HCT116 (cell line): ENCODE measurements at regions not wholly inside any gene's neighbourhood (a gene's known extent, or its start where the extent isn't known, plus 50 kb on each side); places are given as distances from the start of the nearest gene placed in this dataset.

Source experiments
- CTCF ChIP-seq, 3 experiments: fragments of 200-600 bp in 1 of 3; sonication (generic) in 1 of 3; IDR thresholded peaks in 2 of 3; conservative IDR thresholded peaks in 1 of 3; 2 replicates each; pipeline ENCODE4 v1.5.1; 2012 to 2017; ENCODE audit warnings: low read depth in 2 of 3, low read length in 2 of 3, antibody characterized with exemption in 1 of 3, borderline replicate concordance in 1 of 3, control low read depth in 1 of 3, mild to moderate bottlenecking in 1 of 3, mixed read lengths in 1 of 3, mixed run types in 1 of 3, moderate library complexity in 1 of 3; ENCODE audit not compliant: insufficient read depth in 1 of 3
- EZH2phosphoT487 ChIP-seq: fragments of 200-600 bp; IDR thresholded peaks from 2 replicates; pipeline ENCODE4 v1.6.1; 2018; ENCODE audit warnings: antibody characterized with exemption, borderline replicate concordance
- POLR2A ChIP-seq: IDR thresholded peaks from 2 replicates; pipeline ENCODE4 v1.7.0; 2011; ENCODE audit warnings: borderline replicate concordance; ENCODE audit not compliant: insufficient read depth, insufficient read length; ENCODE audit errors: extremely low read depth
- POLR2AphosphoS5 ChIP-seq: IDR thresholded peaks from 2 replicates; pipeline ENCODE4 v1.6.1; 2011; ENCODE audit warnings: mild to moderate bottlenecking, low read depth, low read length, moderate library complexity
- RAD21 ChIP-seq: IDR thresholded peaks from 2 replicates; pipeline ENCODE4 v1.6.1; 2012; ENCODE audit warnings: low read depth, mild to moderate bottlenecking
- REST ChIP-seq: IDR thresholded peaks from 2 replicates; pipeline ENCODE4 v1.6.1; 2012; ENCODE audit warnings: low read depth
- YY1 ChIP-seq: IDR thresholded peaks from 2 replicates; pipeline ENCODE4 v1.6.1; 2011; ENCODE audit warnings: low read length, low read depth, moderate library complexity, mild to moderate bottlenecking; ENCODE audit not compliant: insufficient replicate concordance; ENCODE audit errors: extremely low read depth
- TF ChIP-seq, protein P1 (sequence below): IDR thresholded peaks from 2 replicates; pipeline ENCODE4 v1.6.1; 2011; ENCODE audit warnings: mild to moderate bottlenecking, low read length, moderate library complexity; ENCODE audit not compliant: insufficient replicate concordance; ENCODE audit errors: extremely low read depth

DNA sequence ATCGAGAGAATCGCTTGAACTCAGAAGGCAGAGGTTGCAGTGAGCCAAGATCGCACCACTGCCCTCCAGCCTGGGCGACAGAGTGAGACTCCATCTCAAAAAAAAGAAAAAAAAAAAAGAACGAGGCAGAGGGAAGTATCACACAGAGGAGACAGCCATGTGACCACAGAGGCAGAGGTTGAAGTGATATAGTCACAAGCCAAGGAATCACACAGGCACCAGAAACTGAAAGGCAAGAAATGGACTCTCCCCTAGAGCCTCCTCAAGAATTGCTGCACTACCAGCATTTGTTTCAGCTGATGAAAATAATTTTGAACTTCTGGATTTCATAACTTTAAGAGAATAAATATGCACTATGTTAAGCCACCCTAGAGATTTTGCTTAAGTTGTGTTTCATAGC lies 459.6 kb downstream of the PTPRC start:
- TF ChIP-seq CTCF (IDR thresholded peaks at IDR 0.05 in 2 of 3, conservative IDR thresholded peaks at IDR 0.05 in 1 of 3; ENCODE audit: borderline replicate concordance in 1 of 3, insufficient read depth in 1 of 3, low read depth in 2 of 3, low read length in 2 of 3) (no peak), YY1 (no peak), POLR2AphosphoS5 (no peak), RAD21 (no peak), POLR2A (no peak), EZH2phosphoT487 (no peak), REST (no peak)
- TF ChIP-seq, protein P1, sequence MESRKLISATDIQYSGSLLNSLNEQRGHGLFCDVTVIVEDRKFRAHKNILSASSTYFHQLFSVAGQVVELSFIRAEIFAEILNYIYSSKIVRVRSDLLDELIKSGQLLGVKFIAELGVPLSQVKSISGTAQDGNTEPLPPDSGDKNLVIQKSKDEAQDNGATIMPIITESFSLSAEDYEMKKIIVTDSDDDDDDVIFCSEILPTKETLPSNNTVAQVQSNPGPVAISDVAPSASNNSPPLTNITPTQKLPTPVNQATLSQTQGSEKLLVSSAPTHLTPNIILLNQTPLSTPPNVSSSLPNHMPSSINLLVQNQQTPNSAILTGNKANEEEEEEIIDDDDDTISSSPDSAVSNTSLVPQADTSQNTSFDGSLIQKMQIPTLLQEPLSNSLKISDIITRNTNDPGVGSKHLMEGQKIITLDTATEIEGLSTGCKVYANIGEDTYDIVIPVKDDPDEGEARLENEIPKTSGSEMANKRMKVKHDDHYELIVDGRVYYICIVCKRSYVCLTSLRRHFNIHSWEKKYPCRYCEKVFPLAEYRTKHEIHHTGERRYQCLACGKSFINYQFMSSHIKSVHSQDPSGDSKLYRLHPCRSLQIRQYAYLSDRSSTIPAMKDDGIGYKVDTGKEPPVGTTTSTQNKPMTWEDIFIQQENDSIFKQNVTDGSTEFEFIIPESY = no peak
